A549 (cell line): ENCODE measurements at regions not wholly inside any gene's neighbourhood (a gene's known extent, or its start where the extent isn't known, plus 50 kb on each side); places are given as distances from the start of the nearest gene placed in this dataset.

Experiments used
- ATAC-seq, 2 experiments: fragments of 200-7000 bp in 1 of 2; fragments of >200 bp in 1 of 2; cut with Nextera tagmentation in 1 of 2; cut with Tn5 transposase in 1 of 2; 3 replicates each; pipeline versions ENCODE4 v1.8.0 to v1.9.1; 2018 to 2020; ENCODE audit warnings: mild to moderate bottlenecking in 1 of 2, moderate library complexity in 1 of 2
- CTCF ChIA-PET: fragments of 300-600 bp; sonication (Branson Sonifier 250); formaldehyde crosslinking; extraction: SDS; loops from one replicate; lab custom pipeline; 2021; ENCODE audit warnings: antibody characterized with exemption, inconsistent platforms; lab: Yijun Ruan, JAX
- POLR2A ChIA-PET: fragments of 350-600 bp; formaldehyde crosslinking; extraction: SDS; loops from one replicate; lab custom pipeline; 2021; ENCODE audit warnings: antibody characterized with exemption, inconsistent platforms; lab: Yijun Ruan, JAX
- DNase-seq, 2 experiments: peaks; one replicate each; pipeline versions ENCODE4 v3.0.0 to v3.0.0-alpha.2; 2011 to 2016; ENCODE audit warnings: low read depth in 1 of 2, low spot score in 1 of 2
- FAIRE-seq: peaks from 2 replicates; lab custom pipeline; 2011; peaks lifted over from hg19 to GRCh38; lab: Jason Lieb, UNC
- H3K27ac ChIP-seq, 2 experiments: fragments of >200 bp; sonication (Bioruptor Twin); formaldehyde crosslinking; 3 replicates each; pipeline ENCODE4 v1.5.1; 2016 to 2017
- H3K4me1 ChIP-seq: fragments of >200 bp; sonication (Bioruptor Twin); formaldehyde crosslinking; 3 replicates; pipeline ENCODE4 v1.6.1; 2016
- H3K4me2 ChIP-seq: fragments of >200 bp; sonication (Bioruptor Twin); formaldehyde crosslinking; 3 replicates; pipeline ENCODE4 v1.6.1; 2016
- H3K4me3 ChIP-seq: fragments of >200 bp; sonication (Bioruptor Twin); formaldehyde crosslinking; 3 replicates; pipeline ENCODE4 v1.5.1; 2016
- H3K9me3 ChIP-seq: fragments of >200 bp; sonication (Bioruptor Twin); formaldehyde crosslinking; 3 replicates; pipeline ENCODE4 v1.6.1; 2016
- ATOH8 ChIP-seq: fragments of 250-450 bp; sonication (Bioruptor Pico); IDR thresholded peaks from 2 replicates; pipeline ENCODE4 v1.5.0; 2020; ENCODE audit warnings: low read depth, mild to moderate bottlenecking, moderate library complexity
- BCL3 ChIP-seq: fragments of >200 bp; sonication (Bioruptor Twin); formaldehyde crosslinking; IDR thresholded peaks from 3 replicates; pipeline ENCODE4 v1.6.1; 2016
- CBX8 ChIP-seq: fragments of 200-600 bp; sonication (generic); IDR thresholded peaks from 2 replicates; pipeline ENCODE4 v1.6.1; 2016
- CEBPB ChIP-seq, 2 experiments: fragments of >200 bp in 1 of 2; sonication (Bioruptor Twin) in 1 of 2; formaldehyde crosslinking in 1 of 2; IDR thresholded peaks; 2 replicates each; pipeline ENCODE4 v1.6.1; 2012 to 2016
- CHD2 ChIP-seq: fragments of 150-350 bp; IDR thresholded peaks from 2 replicates; pipeline ENCODE4 v1.6.1; 2014; ENCODE audit warnings: low read length; ENCODE audit not compliant: partially characterized antibody
- CHD4 ChIP-seq: fragments of 200-600 bp; sonication (generic); IDR thresholded peaks from 2 replicates; pipeline ENCODE4 v1.6.1; 2016; ENCODE audit warnings: antibody characterized with exemption, mild to moderate bottlenecking, borderline replicate concordance
- FOSB ChIP-seq: fragments of 250-450 bp; sonication (Bioruptor Pico); IDR thresholded peaks from 2 replicates; pipeline ENCODE4 v1.5.0; 2020; ENCODE audit warnings: mild to moderate bottlenecking, moderate library complexity
- GATA3 ChIP-seq: IDR thresholded peaks from 2 replicates; pipeline ENCODE4 v1.6.1; 2012; ENCODE audit warnings: borderline replicate concordance
- HDAC2 ChIP-seq: fragments of 200-600 bp; sonication (generic); IDR thresholded peaks from 2 replicates; pipeline ENCODE4 v1.6.1; 2016
- HOXB13 ChIP-seq: fragments of 250-450 bp; sonication (Bioruptor Pico); IDR thresholded peaks from 2 replicates; pipeline ENCODE4 v1.5.0; 2020; ENCODE audit warnings: low read depth, mild to moderate bottlenecking, moderate library complexity
- HOXB5 ChIP-seq: fragments of 250-450 bp; sonication (Bioruptor Pico); IDR thresholded peaks from 2 replicates; pipeline ENCODE4 v1.5.0; 2020; ENCODE audit warnings: mild to moderate bottlenecking, moderate library complexity
- KDM1A ChIP-seq: fragments of 200-600 bp; sonication (generic); IDR thresholded peaks from 2 replicates; pipeline ENCODE4 v1.6.1; 2016; ENCODE audit warnings: low read depth, mild to moderate bottlenecking
- MAFK ChIP-seq: fragments of 450-650 bp; IDR thresholded peaks from 2 replicates; pipeline ENCODE4 v1.6.1; 2014; ENCODE audit not compliant: partially characterized antibody
- NR3C1 ChIP-seq: fragments of >200 bp; sonication (Bioruptor Twin); formaldehyde crosslinking; IDR thresholded peaks from 3 replicates; pipeline ENCODE4 v1.6.1; 2017
- PHF8 ChIP-seq: fragments of 200-600 bp; sonication (generic); IDR thresholded peaks from 2 replicates; pipeline ENCODE4 v1.6.1; 2016; ENCODE audit warnings: low read depth, mild to moderate bottlenecking, antibody characterized with exemption, moderate library complexity, borderline replicate concordance
- POLR2A ChIP-seq: IDR thresholded peaks from 2 replicates; pipeline ENCODE4 v1.6.1; 2012; ENCODE audit warnings: mild to moderate bottlenecking, low read length
- POLR2AphosphoS2 ChIP-seq: conservative IDR thresholded peaks from 2 replicates; pipeline ENCODE4 v1.6.1; 2012; ENCODE audit warnings: low read length, improper control_type of control experiment, inconsistent platforms
- RCOR1 ChIP-seq: fragments of 150-350 bp; IDR thresholded peaks from 2 replicates; pipeline ENCODE4 v1.6.1; 2014; ENCODE audit warnings: antibody characterized with exemption, low read length, low read depth
- RFX5 ChIP-seq: fragments of 450-650 bp; IDR thresholded peaks from 2 replicates; pipeline ENCODE4 v1.7.1; 2014; ENCODE audit warnings: antibody characterized with exemption, mild to moderate bottlenecking, moderate library complexity
- SREBF2 ChIP-seq: fragments of 450-650 bp; IDR thresholded peaks from 2 replicates; pipeline ENCODE4 v1.6.1; 2014; ENCODE audit warnings: mild to moderate bottlenecking, moderate library complexity
- TFCP2L1 ChIP-seq: fragments of 250-450 bp; sonication (Bioruptor Pico); IDR thresholded peaks from 2 replicates; pipeline ENCODE4 v1.5.0; 2021; ENCODE audit warnings: mild to moderate bottlenecking
- ZFP36 ChIP-seq: fragments of 450-650 bp; IDR thresholded peaks from 2 replicates; pipeline ENCODE4 v1.6.1; 2014; ENCODE audit warnings: borderline replicate concordance; ENCODE audit not compliant: partially characterized antibody
- ZSCAN20 ChIP-seq: fragments of 250-450 bp; sonication (Bioruptor Pico); IDR thresholded peaks from 2 replicates; pipeline ENCODE4 v1.8.0; 2022; ENCODE audit warnings: mild to moderate bottlenecking, moderate library complexity
- WGBS: methylation state at CpG from one replicate; pipeline ENCODE4 v1.1.6; 2017; ENCODE audit errors: missing lambda C conversion rate; 5-methylcytosine and 5-hydroxymethylcytosine counted together
- TF ChIP-seq, protein P1 (sequence below): fragments of 150-350 bp; IDR thresholded peaks from 2 replicates; pipeline ENCODE4 v1.6.1; 2014; ENCODE audit warnings: low read depth, mild to moderate bottlenecking, low read length
- TF ChIP-seq, protein P2 (sequence below): IDR thresholded peaks from 2 replicates; pipeline ENCODE4 v1.6.1; 2012; ENCODE audit warnings: low read depth, borderline replicate concordance
- TF ChIP-seq, protein P3 (sequence below): fragments of 450-650 bp; IDR thresholded peaks from 2 replicates; pipeline ENCODE4 v1.6.1; 2014; ENCODE audit warnings: antibody characterized with exemption

DNA sequence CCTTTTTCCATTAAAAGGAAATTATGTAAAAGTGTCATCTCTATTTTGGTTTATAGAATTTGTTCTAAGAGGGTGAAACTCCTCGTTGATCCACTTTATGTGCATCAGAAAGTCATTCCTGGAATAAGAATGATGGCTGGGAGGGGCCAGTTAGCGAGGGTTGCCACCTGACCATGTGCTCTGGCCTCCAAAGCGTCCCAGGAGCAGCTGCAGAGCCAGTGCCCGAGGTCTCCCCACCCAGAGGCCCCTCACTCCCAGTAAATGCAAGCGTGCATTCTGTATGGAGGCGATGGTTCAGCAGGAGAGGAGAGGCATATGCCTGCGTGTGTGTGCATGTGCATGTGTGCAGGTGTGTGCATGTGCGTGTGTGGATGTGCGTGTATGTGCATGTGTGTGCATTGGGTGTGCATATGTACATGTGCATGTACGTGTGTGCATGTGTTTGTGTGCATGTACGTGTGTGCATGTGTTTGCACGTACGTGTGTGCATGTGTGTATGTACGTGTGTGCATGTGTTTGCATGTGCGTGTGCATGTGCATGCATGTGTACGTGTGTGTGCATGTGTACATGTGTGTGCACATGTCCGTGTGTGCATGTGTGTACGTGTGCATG lies 345.8 kb downstream of the TEX29 start:
- ATAC-seq = no peak
- no peak for FAIRE-seq
- TF ChIP-seq FOSB (CRISPR knock-in tag) = no peak
- no peak for TF ChIP-seq HOXB5 (CRISPR knock-in tag)
- no peak for TF ChIP-seq POLR2A
- TF ChIP-seq, protein P1, sequence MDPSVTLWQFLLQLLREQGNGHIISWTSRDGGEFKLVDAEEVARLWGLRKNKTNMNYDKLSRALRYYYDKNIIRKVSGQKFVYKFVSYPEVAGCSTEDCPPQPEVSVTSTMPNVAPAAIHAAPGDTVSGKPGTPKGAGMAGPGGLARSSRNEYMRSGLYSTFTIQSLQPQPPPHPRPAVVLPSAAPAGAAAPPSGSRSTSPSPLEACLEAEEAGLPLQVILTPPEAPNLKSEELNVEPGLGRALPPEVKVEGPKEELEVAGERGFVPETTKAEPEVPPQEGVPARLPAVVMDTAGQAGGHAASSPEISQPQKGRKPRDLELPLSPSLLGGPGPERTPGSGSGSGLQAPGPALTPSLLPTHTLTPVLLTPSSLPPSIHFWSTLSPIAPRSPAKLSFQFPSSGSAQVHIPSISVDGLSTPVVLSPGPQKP = no peak
- TF ChIP-seq, protein P2, sequence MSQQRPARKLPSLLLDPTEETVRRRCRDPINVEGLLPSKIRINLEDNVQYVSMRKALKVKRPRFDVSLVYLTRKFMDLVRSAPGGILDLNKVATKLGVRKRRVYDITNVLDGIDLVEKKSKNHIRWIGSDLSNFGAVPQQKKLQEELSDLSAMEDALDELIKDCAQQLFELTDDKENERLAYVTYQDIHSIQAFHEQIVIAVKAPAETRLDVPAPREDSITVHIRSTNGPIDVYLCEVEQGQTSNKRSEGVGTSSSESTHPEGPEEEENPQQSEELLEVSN = no peak
- TF ChIP-seq BCL3 = no peak
- TF ChIP-seq CEBPB (IDR thresholded peaks at IDR 0.05) = no peak
- no peak for TF ChIP-seq ZSCAN20 (CRISPR knock-in tag)
- no peak for TF ChIP-seq HOXB13
- TF ChIP-seq ATOH8 (CRISPR knock-in tag) = no peak
- no peak for TF ChIP-seq PHF8
- no peak for TF ChIP-seq CHD2
- no peak for TF ChIP-seq KDM1A
- TF ChIP-seq CBX8 = no peak
- TF ChIP-seq TFCP2L1 = no peak

DNA sequence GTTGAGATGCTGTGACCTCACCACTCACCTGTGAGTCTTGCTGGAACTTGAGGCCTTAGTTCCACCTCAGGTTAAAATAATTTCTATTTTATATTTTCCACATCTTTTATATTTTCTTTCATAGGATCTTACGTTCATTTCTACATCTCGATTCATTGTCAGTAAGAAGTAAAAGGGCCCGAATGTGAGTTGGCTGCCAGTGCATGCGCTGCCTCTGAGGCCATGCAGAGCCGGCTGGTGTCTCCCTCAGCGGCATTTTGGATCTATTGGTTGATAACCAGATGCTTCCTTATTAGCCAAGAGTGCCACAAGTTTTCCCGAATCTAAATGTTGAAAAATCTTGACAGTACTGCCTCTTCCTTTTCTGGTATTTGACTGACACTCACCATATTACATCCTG lies 347.3 kb downstream of the TEX29 start:
- Histone ChIP-seq H3K4me3 (no peak overlapping the region), H3K27ac (no peak overlapping the region), H3K4me1 (no peaks in the 10 kb centered on the region)
- ChIA-PET POLR2A (no interaction called here), CTCF (no interaction called here)
- ATAC-seq (no peak), FAIRE-seq (no peak), DNase-seq (no peak)
- 24% methylated on average over 7 of the region's 7 CpGs for WGBS
- TF ChIP-seq ZFP36 (no peak), CHD4 (no peak), RCOR1 (no peak), NR3C1 (no peak), GATA3 (no peak), SREBF2 (no peak), POLR2AphosphoS2 (no peak), RFX5 (no peak), HDAC2 (no peak), MAFK (no peak)
- TF ChIP-seq, protein P3, sequence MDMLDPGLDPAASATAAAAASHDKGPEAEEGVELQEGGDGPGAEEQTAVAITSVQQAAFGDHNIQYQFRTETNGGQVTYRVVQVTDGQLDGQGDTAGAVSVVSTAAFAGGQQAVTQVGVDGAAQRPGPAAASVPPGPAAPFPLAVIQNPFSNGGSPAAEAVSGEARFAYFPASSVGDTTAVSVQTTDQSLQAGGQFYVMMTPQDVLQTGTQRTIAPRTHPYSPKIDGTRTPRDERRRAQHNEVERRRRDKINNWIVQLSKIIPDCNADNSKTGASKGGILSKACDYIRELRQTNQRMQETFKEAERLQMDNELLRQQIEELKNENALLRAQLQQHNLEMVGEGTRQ = no peak
- TF ChIP-seq, protein P1 = no peak
- TF ChIP-seq, all 56 proteins: peak for 0
- Histone ChIP-seq H3K9me3 (no peaks in the 10 kb centered on the region), H3K4me2 (no peak overlapping the region)

More for the DNA sequence above, 345.8 kb downstream of the TEX29 start:
- DNase-seq = no peak
- Histone ChIP-seq H3K9me3 (no peaks in the 10 kb centered on the region), H3K4me1 (no peaks in the 10 kb centered on the region), H3K27ac (no peak overlapping the region), H3K4me2 (no peak overlapping the region), H3K4me3 (no peak overlapping the region)
- CTCF ChIA-PET = no interaction called here
- WGBS = 42% methylated on average over 18 of the region's 18 CpGs
- POLR2A ChIA-PET = no interaction called here
